ENCODE measurements at regions not wholly inside any gene's neighbourhood (a gene's known extent, or its start where the extent isn't known, plus 50 kb on each side); places are given as distances from the start of the nearest gene placed in this dataset.

GRCh38 chr19:31957711-31958110, 387.7 kb upstream of the ZNF507 start:
- Histone ChIP-seq H3K27me3 (ENCODE audit: control insufficient read depth, low read length) (no peaks in the 10 kb centered on the region), H3K9me2 (replicated peaks; ENCODE audit: control insufficient read depth, low read length) (no peaks in the 10 kb centered on the region), H3K79me2 (ENCODE audit: control insufficient read depth, low read length) (no peaks in the 10 kb centered on the region), H3K36me3 (ENCODE audit: control insufficient read depth, low read length) (no peaks in the 10 kb centered on the region), H3K4me1 (ENCODE audit: control insufficient read depth, low read length) (no peaks in the 10 kb centered on the region), H3K4me3 (ENCODE audit: low read length) (no peak overlapping the region), H4K20me1 (ENCODE audit: control insufficient read depth, insufficient read depth, low read depth, low read length) (no peaks in the 10 kb centered on the region), H3K9me3 (ENCODE audit: control insufficient read depth, insufficient read depth, low read length) (no peaks in the 10 kb centered on the region), H3K4me2 (ENCODE audit: low read length) (no peak overlapping the region), H3K27ac (ENCODE audit: low read depth, low read length) (no peak overlapping the region), H3F3A (ENCODE audit: control insufficient read depth, insufficient read depth) (no peaks in the 10 kb centered on the region)
- TF ChIP-seq CTCF (IDR thresholded peaks at IDR 0.05; ENCODE audit: low read depth, low read length, poor library complexity, severe bottlenecking) (no peak), EZH2phosphoT487 (IDR thresholded peaks at IDR 0.05; ENCODE audit: borderline replicate concordance, low read length) (no peak)

- H4K20me1 ChIP-seq (ENCODE audit: control insufficient read depth, insufficient read depth, low read depth, low read length): no peaks in the 10 kb centered on the region
- no peaks in the 10 kb centered on the region for H3K9me3 ChIP-seq (ENCODE audit: control insufficient read depth, insufficient read depth, low read length)
- H3K36me3 ChIP-seq (ENCODE audit: control insufficient read depth, low read length): no peaks in the 10 kb centered on the region
- no peaks in the 10 kb centered on the region for H3K27me3 ChIP-seq (ENCODE audit: control insufficient read depth, low read length)
- no peak overlapping the region for H3K27ac ChIP-seq (ENCODE audit: low read depth, low read length)
- H3K79me2 ChIP-seq (ENCODE audit: control insufficient read depth, low read length): no peaks in the 10 kb centered on the region
- H3K9me2 ChIP-seq (replicated peaks; ENCODE audit: control insufficient read depth, low read length): no peaks in the 10 kb centered on the region
- no peaks in the 10 kb centered on the region for H3K4me1 ChIP-seq (ENCODE audit: control insufficient read depth, low read length)
- no peak overlapping the region for H3K4me2 ChIP-seq (ENCODE audit: low read length)
- H3K4me3 ChIP-seq (ENCODE audit: low read length): no peak overlapping the region
- H3F3A ChIP-seq (ENCODE audit: control insufficient read depth, insufficient read depth): no peaks in the 10 kb centered on the region
- TF ChIP-seq CTCF (IDR thresholded peaks at IDR 0.05; ENCODE audit: low read depth, low read length, poor library complexity, severe bottlenecking) (no peak), EZH2phosphoT487 (IDR thresholded peaks at IDR 0.05; ENCODE audit: borderline replicate concordance, low read length) (no peak)
Observed at GRCh38 chr19:31959527-31960018, 385.8 kb upstream of the ZNF507 start.

- H3K4me2 ChIP-seq (ENCODE audit: low read length): no peak overlapping the region
- H3K9me3 ChIP-seq (ENCODE audit: control insufficient read depth, insufficient read depth, low read length): no peaks in the 10 kb centered on the region
- no peaks in the 10 kb centered on the region for H3K9me2 ChIP-seq (replicated peaks; ENCODE audit: control insufficient read depth, low read length)
- H3K4me1 ChIP-seq (ENCODE audit: control insufficient read depth, low read length): no peaks in the 10 kb centered on the region
- H3K4me3 ChIP-seq (ENCODE audit: low read length): no peak overlapping the region
- H4K20me1 ChIP-seq (ENCODE audit: control insufficient read depth, insufficient read depth, low read depth, low read length): no peaks in the 10 kb centered on the region
- no peak for TF ChIP-seq EZH2phosphoT487 (IDR thresholded peaks at IDR 0.05; ENCODE audit: borderline replicate concordance, low read length)
- TF ChIP-seq CTCF (IDR thresholded peaks at IDR 0.05; ENCODE audit: low read depth, low read length, poor library complexity, severe bottlenecking): no peak
- H3K79me2 ChIP-seq (ENCODE audit: control insufficient read depth, low read length): no peaks in the 10 kb centered on the region
- H3K36me3 ChIP-seq (ENCODE audit: control insufficient read depth, low read length): no peaks in the 10 kb centered on the region
- H3F3A ChIP-seq (ENCODE audit: control insufficient read depth, insufficient read depth): no peaks in the 10 kb centered on the region
- no peak overlapping the region for H3K27ac ChIP-seq (ENCODE audit: low read depth, low read length)
- no peaks in the 10 kb centered on the region for H3K27me3 ChIP-seq (ENCODE audit: control insufficient read depth, low read length)
Observed at GRCh38 chr19:31960474-31960873, 384.9 kb upstream of the ZNF507 start.
